ENCODE measurements at regions not wholly inside any gene's neighbourhood (a gene's known extent, or its start where the extent isn't known, plus 50 kb on each side); places are given as distances from the start of the nearest gene placed in this dataset.
"Not testable (repeated sequence)": the region's sequence is repeated elsewhere in the genome, so short reads cannot be mapped to it uniquely, and the experiment has no call there.

- no peak for DNase-seq (ENCODE audit: low read depth in 1 of 2, low spot score in 1 of 2)
Observed at GRCh38 chr6:149234051-149234962, 83.2 kb upstream of the TAB2 start.

- DNase-seq (ENCODE audit: low read depth in 1 of 2, low spot score in 1 of 2) = no peak
Observed at GRCh38 chr6:149235130-149235561, 82.4 kb upstream of the TAB2 start.

- no peak for DNase-seq (ENCODE audit: low read depth in 1 of 2, low spot score in 1 of 2)
Observed at GRCh38 chr6:149236589-149236988, 80.9 kb upstream of the TAB2 start.

GRCh38 chr6:149237464-149237863 is 80.0 kb upstream of the TAB2 start:
- no peak for DNase-seq (ENCODE audit: low read depth in 1 of 2, low spot score in 1 of 2)

- DNase-seq (ENCODE audit: low read depth in 1 of 2, low spot score in 1 of 2) = no peak
Observed at GRCh38 chr6:149239573-149240209, 77.8 kb upstream of the TAB2 start.

- DNase-seq (ENCODE audit: low read depth in 1 of 2, low spot score in 1 of 2) = no peak
Observed at GRCh38 chr6:149242883-149243282, 74.6 kb upstream of the TAB2 start.

GRCh38 chr6:149244105-149244504 is 73.4 kb upstream of the TAB2 start:
- DNase-seq (ENCODE audit: low read depth in 1 of 2, low spot score in 1 of 2) = no peak

- DNase-seq (ENCODE audit: low read depth in 1 of 2, low spot score in 1 of 2) = no peak
Observed at GRCh38 chr6:149246691-149247384, 70.7 kb upstream of the TAB2 start.

GRCh38 chr6:149247385-149247763 is 70.1 kb upstream of the TAB2 start:
- no peak for DNase-seq (ENCODE audit: low read depth in 1 of 2, low spot score in 1 of 2)

- DNase-seq (ENCODE audit: low read depth in 1 of 2, low spot score in 1 of 2) = not testable (repeated sequence)
Observed at GRCh38 chr6:149248263-149248662, 69.2 kb upstream of the TAB2 start.

GRCh38 chr6:149248693-149249369 is 68.7 kb upstream of the TAB2 start:
- no peak for DNase-seq (ENCODE audit: low read depth in 1 of 2, low spot score in 1 of 2)

GRCh38 chr6:149249370-149250357 is 67.8 kb upstream of the TAB2 start:
- DNase-seq (ENCODE audit: low read depth in 1 of 2, low spot score in 1 of 2) = no peak

- no peak for DNase-seq (ENCODE audit: low read depth in 1 of 2, low spot score in 1 of 2)
Observed at GRCh38 chr6:149250951-149251350, 66.6 kb upstream of the TAB2 start.

GRCh38 chr6:149252622-149253021 is 64.9 kb upstream of the TAB2 start:
- no peak for DNase-seq (ENCODE audit: low read depth in 1 of 2, low spot score in 1 of 2)

GRCh38 chr6:149254253-149254652 is 63.3 kb upstream of the TAB2 start:
- no peak for DNase-seq (ENCODE audit: low read depth in 1 of 2, low spot score in 1 of 2)

- no peak for DNase-seq (ENCODE audit: low read depth in 1 of 2, low spot score in 1 of 2)
Observed at GRCh38 chr6:149259753-149260152, 57.8 kb upstream of the TAB2 start.

GRCh38 chr6:149260214-149260874 is 57.2 kb upstream of the TAB2 start:
- no peak for DNase-seq (ENCODE audit: low read depth in 1 of 2, low spot score in 1 of 2)

- no peak for DNase-seq (ENCODE audit: low read depth in 1 of 2, low spot score in 1 of 2)
Observed at GRCh38 chr6:149261364-149262040, 56.0 kb upstream of the TAB2 start.

- no peak for DNase-seq (ENCODE audit: low read depth in 1 of 2, low spot score in 1 of 2)
Observed at GRCh38 chr6:149263321-149263720, 54.2 kb upstream of the TAB2 start.

Data from activated T-helper 1 cell treated with anti-CD3 and anti-CD28 coated beads, Interleukin-2, amount 50 U/mL, for 16 hours (primary cell).